ENCODE measurements at regions not wholly inside any gene's neighbourhood (a gene's known extent, or its start where the extent isn't known, plus 50 kb on each side); places are given as distances from the start of the nearest gene placed in this dataset.
A peak's percentile ranks its signal among the peaks of the same experiment; 100 is the strongest.

- ATAC-seq (ENCODE audit: low FRiP score) (no peak), DNase-seq (no peak)
- H3K4me1 ChIP-seq (ENCODE audit: control insufficient read depth in 1 of 2, insufficient read depth in 2 of 2, low read length in 2 of 2), result peaks cover 5 to 9% of the 10 kb centered on the region in 2 donors
- H3K36me3 ChIP-seq (ENCODE audit: control insufficient read depth in 1 of 2, insufficient read depth in 2 of 2, low read length in 1 of 2), result no peaks in the 10 kb centered on the region
- H3K27ac ChIP-seq (ENCODE audit: low read depth in 1 of 2, low read length in 2 of 2), result peak overlapping the region in 1 of 2 donors; percentile 68
- intact Hi-C loops (cut with DNase I), result loop anchor here (10.0 kb wide), 2 partner anchors 121 to 339 kb away; no protein-coding TSS in a partner anchor
- no peaks in the 10 kb centered on the region for H3K9me3 ChIP-seq (ENCODE audit: control insufficient read depth, low read length)
- WGBS, 2 donors, result 37 to 42% methylated on average over 2 of the region's 2 CpGs
- H3K4me3 ChIP-seq (ENCODE audit: low read length in 2 of 2), result no peak overlapping the region
- no peaks in the 10 kb centered on the region for H3K27me3 ChIP-seq (ENCODE audit: control insufficient read depth in 1 of 2, insufficient read depth in 2 of 2, low read length in 1 of 2)
Observed at GRCh38 chr1:87615491-87615890, 286.8 kb downstream of the LMO4 start.

GRCh38 chr1:87615901-87616300 is 287.2 kb downstream of the LMO4 start:
- DNase-seq (no peak), ATAC-seq (ENCODE audit: low FRiP score) (peak; percentile 47)
- intact Hi-C loops (cut with DNase I), result loop anchor here (10.0 kb wide), 2 partner anchors 121 to 339 kb away; no protein-coding TSS in a partner anchor
- Histone ChIP-seq H3K27ac (ENCODE audit: low read depth in 1 of 2, low read length in 2 of 2) (no peak overlapping the region), H3K36me3 (ENCODE audit: control insufficient read depth in 1 of 2, insufficient read depth in 2 of 2, low read length in 1 of 2) (no peaks in the 10 kb centered on the region), H3K4me1 (ENCODE audit: control insufficient read depth in 1 of 2, insufficient read depth in 2 of 2, low read length in 2 of 2) (peaks cover 5 to 9% of the 10 kb centered on the region in 2 donors), H3K9me3 (ENCODE audit: control insufficient read depth, low read length) (no peaks in the 10 kb centered on the region), H3K27me3 (ENCODE audit: control insufficient read depth in 1 of 2, insufficient read depth in 2 of 2, low read length in 1 of 2) (no peaks in the 10 kb centered on the region), H3K4me3 (ENCODE audit: low read length in 2 of 2) (no peak overlapping the region)
- WGBS, 2 donors, result 22 to 28% methylated on average over 2 of the region's 2 CpGs

- no peak overlapping the region for H3K4me3 ChIP-seq (ENCODE audit: low read length in 2 of 2)
- no peaks in the 10 kb centered on the region for H3K27me3 ChIP-seq (ENCODE audit: control insufficient read depth in 1 of 2, insufficient read depth in 2 of 2, low read length in 1 of 2)
- intact Hi-C loops (cut with DNase I), result no loop called here
- H3K9me3 ChIP-seq (ENCODE audit: control insufficient read depth, low read length), result no peaks in the 10 kb centered on the region
- peaks cover 0 to 3% of the 10 kb centered on the region in 2 donors for H3K4me1 ChIP-seq (ENCODE audit: control insufficient read depth in 1 of 2, insufficient read depth in 2 of 2, low read length in 2 of 2)
- no peak overlapping the region for H3K27ac ChIP-seq (ENCODE audit: low read depth in 1 of 2, low read length in 2 of 2)
- ATAC-seq (ENCODE audit: low FRiP score), result no peak
- 95 to 97% methylated on average over 2 of the region's 2 CpGs for WGBS, 2 donors
- no peaks in the 10 kb centered on the region for H3K36me3 ChIP-seq (ENCODE audit: control insufficient read depth in 1 of 2, insufficient read depth in 2 of 2, low read length in 1 of 2)
- DNase-seq, result no peak
Observed at GRCh38 chr1:87620807-87621206, 292.1 kb downstream of the LMO4 start.

GRCh38 chr1:87629673-87630072 is 301.0 kb downstream of the LMO4 start:
- DNase-seq (no peak), ATAC-seq (ENCODE audit: low FRiP score) (no peak)
- no peaks in the 10 kb centered on the region for H3K4me1 ChIP-seq (ENCODE audit: control insufficient read depth in 1 of 2, insufficient read depth in 2 of 2, low read length in 2 of 2)
- H3K27me3 ChIP-seq (ENCODE audit: control insufficient read depth in 1 of 2, insufficient read depth in 2 of 2, low read length in 1 of 2), result no peaks in the 10 kb centered on the region
- no peak overlapping the region for H3K4me3 ChIP-seq (ENCODE audit: low read length in 2 of 2)
- 86 to 88% methylated on average over 1 of the region's 1 CpG for WGBS, 2 donors
- no peaks in the 10 kb centered on the region for H3K9me3 ChIP-seq (ENCODE audit: control insufficient read depth, low read length)
- no peak overlapping the region for H3K27ac ChIP-seq (ENCODE audit: low read depth in 1 of 2, low read length in 2 of 2)
- intact Hi-C loops (cut with DNase I), result no loop called here
- H3K36me3 ChIP-seq (ENCODE audit: control insufficient read depth in 1 of 2, insufficient read depth in 2 of 2, low read length in 1 of 2), result no peaks in the 10 kb centered on the region

GRCh38 chr1:87632232-87632631 is 303.6 kb downstream of the LMO4 start:
- DNase-seq (no peak), ATAC-seq (ENCODE audit: low FRiP score) (no peak)
- H3K27ac ChIP-seq (ENCODE audit: low read depth in 1 of 2, low read length in 2 of 2), result no peak overlapping the region
- intact Hi-C loops (cut with DNase I), result no loop called here
- WGBS, 2 donors, result 90 to 94% methylated on average over 3 of the region's 3 CpGs
- no peaks in the 10 kb centered on the region for H3K36me3 ChIP-seq (ENCODE audit: control insufficient read depth in 1 of 2, insufficient read depth in 2 of 2, low read length in 1 of 2)
- H3K4me3 ChIP-seq (ENCODE audit: low read length in 2 of 2), result no peak overlapping the region
- H3K9me3 ChIP-seq (ENCODE audit: control insufficient read depth, low read length), result no peaks in the 10 kb centered on the region
- no peaks in the 10 kb centered on the region for H3K4me1 ChIP-seq (ENCODE audit: control insufficient read depth in 1 of 2, insufficient read depth in 2 of 2, low read length in 2 of 2)
- no peaks in the 10 kb centered on the region for H3K27me3 ChIP-seq (ENCODE audit: control insufficient read depth in 1 of 2, insufficient read depth in 2 of 2, low read length in 1 of 2)

- no peak for DNase-seq
- Histone ChIP-seq H3K36me3 (ENCODE audit: control insufficient read depth in 1 of 2, insufficient read depth in 2 of 2, low read length in 1 of 2) (no peaks in the 10 kb centered on the region), H3K9me3 (ENCODE audit: control insufficient read depth, low read length) (no peaks in the 10 kb centered on the region), H3K4me1 (ENCODE audit: control insufficient read depth in 1 of 2, insufficient read depth in 2 of 2, low read length in 2 of 2) (no peaks in the 10 kb centered on the region), H3K27ac (ENCODE audit: low read depth in 1 of 2, low read length in 2 of 2) (no peak overlapping the region), H3K4me3 (ENCODE audit: low read length in 2 of 2) (no peak overlapping the region), H3K27me3 (ENCODE audit: control insufficient read depth in 1 of 2, insufficient read depth in 2 of 2, low read length in 1 of 2) (no peaks in the 10 kb centered on the region)
- 95 to 97% methylated on average over 27 to 28 of the region's 28 CpGs for WGBS, 2 donors
- intact Hi-C loops (cut with DNase I), result no loop called here
- ATAC-seq (ENCODE audit: low FRiP score), result peak; percentile 41
Observed at GRCh38 chr1:87636198-87636892, 307.7 kb downstream of the LMO4 start.

GRCh38 chr1:87638636-87639035 is 310.0 kb downstream of the LMO4 start:
- no peaks in the 10 kb centered on the region for H3K27me3 ChIP-seq (ENCODE audit: control insufficient read depth in 1 of 2, insufficient read depth in 2 of 2, low read length in 1 of 2)
- DNase-seq, result no peak
- no peak overlapping the region for H3K27ac ChIP-seq (ENCODE audit: low read depth in 1 of 2, low read length in 2 of 2)
- no peak for ATAC-seq (ENCODE audit: low FRiP score)
- H3K4me1 ChIP-seq (ENCODE audit: control insufficient read depth in 1 of 2, insufficient read depth in 2 of 2, low read length in 2 of 2), result no peaks in the 10 kb centered on the region
- no peaks in the 10 kb centered on the region for H3K9me3 ChIP-seq (ENCODE audit: control insufficient read depth, low read length)
- H3K4me3 ChIP-seq (ENCODE audit: low read length in 2 of 2), result no peak overlapping the region
- intact Hi-C loops (cut with DNase I), result no loop called here
- H3K36me3 ChIP-seq (ENCODE audit: control insufficient read depth in 1 of 2, insufficient read depth in 2 of 2, low read length in 1 of 2), result no peaks in the 10 kb centered on the region

GRCh38 chr1:87641996-87642395 is 313.3 kb downstream of the LMO4 start:
- H3K4me1 ChIP-seq (ENCODE audit: control insufficient read depth in 1 of 2, insufficient read depth in 2 of 2, low read length in 2 of 2), result peaks cover 0 to 3% of the 10 kb centered on the region in 2 donors
- H3K4me3 ChIP-seq (ENCODE audit: low read length in 2 of 2), result no peak overlapping the region
- H3K27me3 ChIP-seq (ENCODE audit: control insufficient read depth in 1 of 2, insufficient read depth in 2 of 2, low read length in 1 of 2), result no peaks in the 10 kb centered on the region
- H3K9me3 ChIP-seq (ENCODE audit: control insufficient read depth, low read length), result no peaks in the 10 kb centered on the region
- H3K27ac ChIP-seq (ENCODE audit: low read depth in 1 of 2, low read length in 2 of 2), result no peak overlapping the region
- H3K36me3 ChIP-seq (ENCODE audit: control insufficient read depth in 1 of 2, insufficient read depth in 2 of 2, low read length in 1 of 2), result no peaks in the 10 kb centered on the region
- intact Hi-C loops (cut with DNase I), result no loop called here
- 75 to 95% methylated on average over 3 of the region's 3 CpGs for WGBS, 2 donors
- DNase-seq (no peak), ATAC-seq (ENCODE audit: low FRiP score) (no peak)

GRCh38 chr1:87642581-87643221 is 314.0 kb downstream of the LMO4 start:
- ATAC-seq (ENCODE audit: low FRiP score), result no peak
- Histone ChIP-seq H3K36me3 (ENCODE audit: control insufficient read depth in 1 of 2, insufficient read depth in 2 of 2, low read length in 1 of 2) (no peaks in the 10 kb centered on the region), H3K4me3 (ENCODE audit: low read length in 2 of 2) (no peak overlapping the region), H3K27ac (ENCODE audit: low read depth in 1 of 2, low read length in 2 of 2) (no peak overlapping the region), H3K9me3 (ENCODE audit: control insufficient read depth, low read length) (no peaks in the 10 kb centered on the region), H3K4me1 (ENCODE audit: control insufficient read depth in 1 of 2, insufficient read depth in 2 of 2, low read length in 2 of 2) (peaks cover 0 to 3% of the 10 kb centered on the region in 2 donors), H3K27me3 (ENCODE audit: control insufficient read depth in 1 of 2, insufficient read depth in 2 of 2, low read length in 1 of 2) (no peaks in the 10 kb centered on the region)
- WGBS, 2 donors, result 88 to 90% methylated on average over 3 of the region's 3 CpGs
- no peak for DNase-seq
- intact Hi-C loops (cut with DNase I), result no loop called here

Data from aorta (tissue), 5 donors.